H9 (cell line): ENCODE measurements at regions not wholly inside any gene's neighbourhood (a gene's known extent, or its start where the extent isn't known, plus 50 kb on each side); places are given as distances from the start of the nearest gene placed in this dataset.

Experiments
- DNase-seq: peaks from one replicate; pipeline ENCODE4 v3.0.0-alpha.2; 2017
- H2AFZ ChIP-seq: one replicate; pipeline ENCODE4 v1.6.1; 2013; ENCODE audit warnings: mild to moderate bottlenecking, low read length, control low read depth, moderate library complexity
- H2AK5ac ChIP-seq: 2 replicates; pipeline ENCODE4 v1.6.1; 2013; ENCODE audit warnings: low read length, control low read depth, mixed read lengths; ENCODE audit not compliant: insufficient read length
- H2BK120ac ChIP-seq: one replicate; pipeline ENCODE4 v1.6.1; 2013; ENCODE audit warnings: low read depth, mild to moderate bottlenecking, low read length, control low read depth, inconsistent platforms; ENCODE audit not compliant: poor library complexity, severe bottlenecking
- H2BK12ac ChIP-seq: 2 replicates; pipeline ENCODE4 v1.6.1; 2013; ENCODE audit warnings: low read length, control low read depth, mixed read lengths, low read depth; ENCODE audit not compliant: insufficient read length
- H2BK15ac ChIP-seq: 2 replicates; pipeline ENCODE4 v1.6.1; 2013; ENCODE audit warnings: low read depth, low read length, control low read depth
- H2BK20ac ChIP-seq: one replicate; pipeline ENCODE4 v1.6.1; 2013; ENCODE audit warnings: low read depth, mild to moderate bottlenecking, low read length, control low read depth, inconsistent platforms; ENCODE audit not compliant: poor library complexity, severe bottlenecking
- H2BK5ac ChIP-seq: 2 replicates; pipeline ENCODE4 v1.6.1; 2013; ENCODE audit warnings: low read length, control low read depth, mixed read lengths; ENCODE audit not compliant: insufficient read length
- H3K14ac ChIP-seq: 2 replicates; pipeline ENCODE4 v1.6.1; 2013; ENCODE audit warnings: low read length, control low read depth; ENCODE audit not compliant: insufficient read depth
- H3K18ac ChIP-seq: 2 replicates; pipeline ENCODE4 v1.6.1; 2013; ENCODE audit warnings: low read depth, mild to moderate bottlenecking, mixed read lengths, low read length, control low read depth; ENCODE audit not compliant: insufficient read length
- H3K23ac ChIP-seq: 2 replicates; pipeline ENCODE4 v1.6.1; 2013; ENCODE audit warnings: low read length, control low read depth, mixed read lengths, low read depth; ENCODE audit not compliant: insufficient read length
- H3K23me2 ChIP-seq: 2 replicates; pipeline ENCODE4 v1.6.1; 2013; ENCODE audit warnings: low read depth, mild to moderate bottlenecking, mixed read lengths, low read length, control low read depth; ENCODE audit not compliant: insufficient read length, poor library complexity, severe bottlenecking
- H3K27ac ChIP-seq: 2 replicates; pipeline ENCODE4 v1.5.1; 2013; ENCODE audit warnings: low read length, control low read depth, mixed read lengths, low read depth; ENCODE audit not compliant: insufficient read length
- H3K27me3 ChIP-seq: 2 replicates; pipeline ENCODE4 v1.6.1; 2013; ENCODE audit warnings: low read length, control low read depth, inconsistent platforms; ENCODE audit not compliant: insufficient read depth
- H3K4ac ChIP-seq: 2 replicates; pipeline ENCODE4 v1.6.1; 2013; ENCODE audit warnings: low read depth, mild to moderate bottlenecking, control low read depth, inconsistent platforms, low read length, moderate library complexity
- H3K4me1 ChIP-seq: 2 replicates; pipeline ENCODE4 v1.6.1; 2013; ENCODE audit warnings: low read length, control low read depth, inconsistent platforms; ENCODE audit not compliant: insufficient read depth
- H3K4me2 ChIP-seq: 2 replicates; pipeline ENCODE4 v1.6.1; 2013; ENCODE audit warnings: low read length, control low read depth, mixed read lengths; ENCODE audit not compliant: insufficient read length, insufficient read depth
- H3K56ac ChIP-seq: 2 replicates; pipeline ENCODE4 v1.6.1; 2013; ENCODE audit warnings: low read depth, mild to moderate bottlenecking, mixed read lengths, low read length, control low read depth; ENCODE audit not compliant: insufficient read length
- H3K79me1 ChIP-seq: 2 replicates; pipeline ENCODE4 v1.6.1; 2013; ENCODE audit warnings: low read depth, mild to moderate bottlenecking, moderate library complexity, low read length, control low read depth, inconsistent platforms; ENCODE audit not compliant: insufficient read depth, poor library complexity, severe bottlenecking
- H3K79me2 ChIP-seq: 2 replicates; pipeline ENCODE4 v1.6.1; 2013; ENCODE audit warnings: low read length, control low read depth, inconsistent platforms; ENCODE audit not compliant: insufficient read depth
- H3K9ac ChIP-seq: 2 replicates; pipeline ENCODE4 v1.6.1; 2013; ENCODE audit warnings: low read length, control low read depth, mixed read lengths; ENCODE audit not compliant: insufficient read length; ENCODE audit errors: extremely low read depth
- H3K9me3 ChIP-seq: one replicate; pipeline ENCODE4 v1.6.1; 2013; ENCODE audit warnings: low read depth, low read length, inconsistent platforms; ENCODE audit not compliant: control insufficient read depth
- H3T11ph ChIP-seq: one replicate; pipeline ENCODE4 v1.6.1; 2013; ENCODE audit warnings: mild to moderate bottlenecking, low read length, control low read depth, inconsistent platforms
- H4K20me1 ChIP-seq: one replicate; pipeline ENCODE4 v1.6.1; 2013; ENCODE audit not compliant: control insufficient read depth, insufficient read length, insufficient read depth
- H4K5ac ChIP-seq: 2 replicates; pipeline ENCODE4 v1.6.1; 2013; ENCODE audit warnings: low read depth, mild to moderate bottlenecking, mixed read lengths, low read length, control low read depth; ENCODE audit not compliant: insufficient read length
- H4K8ac ChIP-seq: replicated peaks from 2 replicates; pipeline ENCODE4 v1.6.1; 2013; ENCODE audit warnings: low read length, control low read depth, mixed read lengths, low read depth; ENCODE audit not compliant: insufficient read length
- H4K91ac ChIP-seq: 2 replicates; pipeline ENCODE4 v1.6.1; 2013; ENCODE audit warnings: low read depth, mild to moderate bottlenecking, moderate library complexity, mixed read lengths, low read length, control low read depth; ENCODE audit not compliant: insufficient read length
- H3K27ac Mint-ChIP-seq, 3 experiments: 2 replicates in 2 of 3; 3 replicates in 1 of 3; pipeline ENCODE4 v1.8.0; 2020 to 2021; ENCODE audit warnings: mixed read lengths in 3 of 3, mild to moderate bottlenecking in 1 of 3, moderate library complexity in 1 of 3
- H3K27me3 Mint-ChIP-seq: 2 replicates; pipeline ENCODE4 v1.8.0; 2021; ENCODE audit warnings: low read depth, mild to moderate bottlenecking, moderate library complexity, mixed read lengths
- H3K36me3 Mint-ChIP-seq, 3 experiments: 2 replicates in 2 of 3; 3 replicates in 1 of 3; pipeline ENCODE4 v1.8.0; 2020 to 2021; ENCODE audit warnings: low read depth in 3 of 3, mixed read lengths in 3 of 3; ENCODE audit not compliant: insufficient read depth in 1 of 3
- H3K4me1 Mint-ChIP-seq, 2 experiments: 2 replicates each; pipeline ENCODE4 v1.8.0; 2020; ENCODE audit warnings: mixed read lengths in 2 of 2
- H3K4me3 Mint-ChIP-seq, 2 experiments: 2 replicates in 1 of 2; 3 replicates in 1 of 2; pipeline ENCODE4 v1.8.0; 2020 to 2021; ENCODE audit warnings: mild to moderate bottlenecking in 2 of 2, mixed read lengths in 2 of 2, moderate library complexity in 1 of 2
- H3K9me3 Mint-ChIP-seq, 2 experiments: 2 replicates in 1 of 2; 3 replicates in 1 of 2; pipeline ENCODE4 v1.8.0; 2020; ENCODE audit warnings: mild to moderate bottlenecking in 2 of 2, mixed read lengths in 2 of 2, moderate library complexity in 1 of 2
- WGBS: extraction: QIAGEN DNeasy Blood & Tissue Kit; methylation state at CpG from one replicate; pipeline ENCODE4 v1.1.7; 2013; ENCODE audit warnings: missing lambda C conversion rate, low lambda C conversion rate, mixed read lengths; ENCODE audit not compliant: insufficient read length; ENCODE audit errors: extremely low coverage; 5-methylcytosine and 5-hydroxymethylcytosine counted together
- TF ChIP-seq, protein P1 (sequence below): fragments of 200-600 bp; sonication (generic); conservative IDR thresholded peaks from 3 replicates; pipeline ENCODE4 v1.8.0; 2021; ENCODE audit warnings: antibody characterized with exemption, mild to moderate bottlenecking

DNA sequence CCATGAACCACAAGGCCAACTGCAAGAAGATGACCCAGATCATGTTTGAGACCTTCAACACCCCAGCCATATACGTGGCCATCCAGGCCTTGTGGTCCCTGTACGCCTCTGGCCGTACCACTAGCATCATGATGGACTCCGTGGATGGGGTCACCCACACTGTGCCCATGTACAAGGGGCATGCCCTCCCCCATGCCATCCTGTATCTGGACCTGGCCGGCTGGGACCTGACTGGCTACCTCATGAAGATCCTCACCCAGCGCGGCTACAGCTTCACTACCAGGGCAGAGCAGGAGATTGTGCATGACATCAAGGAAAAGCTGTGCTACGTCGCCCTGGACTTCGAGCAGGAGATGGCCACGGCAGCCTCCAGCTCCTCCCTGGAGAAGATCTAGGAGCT, 153.7 kb downstream of the CAVIN4 start:
- Histone ChIP-seq H3T11ph (no peak overlapping the region), H3K27me3 (no peaks in the 10 kb centered on the region), H3K79me1 (no peaks in the 10 kb centered on the region), H4K5ac (peak overlapping the region; percentile 38), H3K79me2 (no peaks in the 10 kb centered on the region), H4K91ac (no peak overlapping the region), H2BK5ac (no peak overlapping the region), H3K4ac (no peak overlapping the region), H2BK15ac (no peak overlapping the region), H3K4me1 (no peaks in the 10 kb centered on the region), H2BK12ac (no peak overlapping the region), H3K56ac (no peak overlapping the region), H3K4me2 (no peak overlapping the region), H3K9me3 (no peaks in the 10 kb centered on the region), H3K27ac (no peak overlapping the region), H2BK20ac (no peak overlapping the region), H3K18ac (no peak overlapping the region), H3K9ac (no peak overlapping the region), H4K8ac (peak overlapping the region; percentile 65), H3K23ac (no peak overlapping the region), H2AFZ (no peak overlapping the region), H4K20me1 (no peaks in the 10 kb centered on the region), H3K23me2 (no peaks in the 10 kb centered on the region), H3K14ac (no peak overlapping the region), H2AK5ac (no peak overlapping the region), H2BK120ac (no peak overlapping the region)
- H3K36me3 Mint-ChIP-seq = peaks cover 0 to 10% (median 2%) of the 10 kb centered on the region in 3 experiments; a peak in 3 of 7 replicates
- no peak overlapping the region for H3K4me3 Mint-ChIP-seq
- WGBS = no CpG with 5 or more reads among the region's 11 CpGs
- H3K9me3 Mint-ChIP-seq = peaks cover 3 to 6% of the 10 kb centered on the region in 2 experiments; a peak in 4 of 5 replicates
- H3K27ac Mint-ChIP-seq = no peak overlapping the region
- H3K4me1 Mint-ChIP-seq = peaks cover 10 to 11% of the 10 kb centered on the region in 2 experiments
- TF ChIP-seq, protein P1, sequence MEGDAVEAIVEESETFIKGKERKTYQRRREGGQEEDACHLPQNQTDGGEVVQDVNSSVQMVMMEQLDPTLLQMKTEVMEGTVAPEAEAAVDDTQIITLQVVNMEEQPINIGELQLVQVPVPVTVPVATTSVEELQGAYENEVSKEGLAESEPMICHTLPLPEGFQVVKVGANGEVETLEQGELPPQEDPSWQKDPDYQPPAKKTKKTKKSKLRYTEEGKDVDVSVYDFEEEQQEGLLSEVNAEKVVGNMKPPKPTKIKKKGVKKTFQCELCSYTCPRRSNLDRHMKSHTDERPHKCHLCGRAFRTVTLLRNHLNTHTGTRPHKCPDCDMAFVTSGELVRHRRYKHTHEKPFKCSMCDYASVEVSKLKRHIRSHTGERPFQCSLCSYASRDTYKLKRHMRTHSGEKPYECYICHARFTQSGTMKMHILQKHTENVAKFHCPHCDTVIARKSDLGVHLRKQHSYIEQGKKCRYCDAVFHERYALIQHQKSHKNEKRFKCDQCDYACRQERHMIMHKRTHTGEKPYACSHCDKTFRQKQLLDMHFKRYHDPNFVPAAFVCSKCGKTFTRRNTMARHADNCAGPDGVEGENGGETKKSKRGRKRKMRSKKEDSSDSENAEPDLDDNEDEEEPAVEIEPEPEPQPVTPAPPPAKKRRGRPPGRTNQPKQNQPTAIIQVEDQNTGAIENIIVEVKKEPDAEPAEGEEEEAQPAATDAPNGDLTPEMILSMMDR = no peak
- DNase-seq = no peak
- H3K27me3 Mint-ChIP-seq = peaks cover 4% of the 10 kb centered on the region
